Endothelial cell of hepatic sinusoid (primary cell): ENCODE measurements at regions not wholly inside any gene's neighbourhood (a gene's known extent, or its start where the extent isn't known, plus 50 kb on each side); places are given as distances from the start of the nearest gene placed in this dataset.

Experiments
- in situ Hi-C: cut with HindIII; loops from 2 replicates; pipeline ENCODE4 v1.10.0; 2017; ENCODE audit warnings: low sequenced_read_pairs

- in situ Hi-C loops: no loop called here
Measured at GRCh38 chr20:39897781-39898466, 791.1 kb downstream of the MAFB start.

GRCh38 chr20:39897058-39897457 lies 792.0 kb downstream of the MAFB start:
- in situ Hi-C loops: no loop called here

GRCh38 chr20:39894067-39894466 lies 795.0 kb downstream of the MAFB start:
- in situ Hi-C loops: no loop called here

GRCh38 chr20:39893003-39893685 lies 795.9 kb downstream of the MAFB start:
- in situ Hi-C loops: no loop called here

- in situ Hi-C loops: no loop called here
Measured at GRCh38 chr20:39890697-39891096, 798.3 kb downstream of the MAFB start.

GRCh38 chr20:39888310-39888709 lies 800.7 kb downstream of the MAFB start:
- in situ Hi-C loops: no loop called here

- in situ Hi-C loops: no loop called here
Measured at GRCh38 chr20:39886650-39887190, 802.3 kb downstream of the MAFB start.

- in situ Hi-C loops: no loop called here
Measured at GRCh38 chr20:39885975-39886649, 802.9 kb downstream of the MAFB start.

- in situ Hi-C loops: no loop called here
Measured at GRCh38 chr20:39882806-39883205, 806.2 kb downstream of the MAFB start.

- in situ Hi-C loops: no loop called here
Measured at GRCh38 chr20:39880890-39881289, 808.1 kb downstream of the MAFB start.

GRCh38 chr20:39879296-39879695 lies 809.7 kb downstream of the MAFB start:
- in situ Hi-C loops: no loop called here

- in situ Hi-C loops: no loop called here
Measured at GRCh38 chr20:39878809-39879208, 810.2 kb downstream of the MAFB start.

- in situ Hi-C loops: no loop called here
Measured at GRCh38 chr20:39878320-39878719, 810.7 kb downstream of the MAFB start.

- in situ Hi-C loops: no loop called here
Measured at GRCh38 chr20:39877788-39878187, 811.2 kb downstream of the MAFB start.

- in situ Hi-C loops: no loop called here
Measured at GRCh38 chr20:39876976-39877635, 811.9 kb downstream of the MAFB start.

GRCh38 chr20:39875492-39876110 lies 813.4 kb downstream of the MAFB start:
- in situ Hi-C loops: no loop called here

- in situ Hi-C loops: no loop called here
Measured at GRCh38 chr20:39874049-39874893, 814.8 kb downstream of the MAFB start.

GRCh38 chr20:39873286-39873685 lies 815.8 kb downstream of the MAFB start:
- in situ Hi-C loops: no loop called here

GRCh38 chr20:39871013-39871412 lies 818.0 kb downstream of the MAFB start:
- in situ Hi-C loops: no loop called here

- in situ Hi-C loops: no loop called here
Measured at GRCh38 chr20:39865446-39865845, 823.6 kb downstream of the MAFB start.
